GM12878 (cell line): ENCODE measurements at regions not wholly inside any gene's neighbourhood (a gene's known extent, or its start where the extent isn't known, plus 50 kb on each side); places are given as distances from the start of the nearest gene placed in this dataset.

Experiments
- ATAC-seq: fragments of 200-7000 bp; cut with Tn5 transposase; 3 replicates; pipeline ENCODE4 v1.9.1; 2020; ENCODE audit warnings: mild to moderate bottlenecking, moderate library complexity
- BruUV-seq: library from RNA; stranded (reverse); fragments of 400-500 nt; replicated peaks from 2 replicates; lab custom pipeline; 2021; lab: Mats Ljungman, UMichigan
- CTCF ChIA-PET: fragments of 300-600 bp; sonication (Branson Sonifier 250); formaldehyde crosslinking; extraction: SDS; loops from one replicate; lab custom pipeline; 2021; ENCODE audit warnings: inconsistent platforms; lab: Yijun Ruan, JAX
- POLR2A ChIA-PET: fragments of 350-600 bp; formaldehyde crosslinking; extraction: SDS; loops from one replicate; lab custom pipeline; 2021; ENCODE audit warnings: inconsistent platforms; lab: Charles Lee
- RAD21 ChIA-PET: fragments of 300-600 bp; sonication (Branson Sonifier 250); formaldehyde crosslinking; loops from one replicate; lab custom pipeline; 2023; ENCODE audit warnings: antibody characterized with exemption; ENCODE audit not compliant: unreplicated experiment; lab: Charles Lee
- SMC1A ChIA-PET: fragments of 300-600 bp; sonication (Branson Sonifier 250); formaldehyde crosslinking; loops from one replicate; lab custom pipeline; 2023; ENCODE audit not compliant: unreplicated experiment, uncharacterized antibody; lab: Charles Lee
- DNase-seq: peaks from one replicate; pipeline ENCODE4 v3.0.0-alpha.2; 2011; ENCODE audit warnings: low read depth, low spot score
- FAIRE-seq: peaks from 3 replicates; lab custom pipeline; 2011; peaks lifted over from hg19 to GRCh38; lab: Jason Lieb, UNC
- H2AFZ ChIP-seq: 2 replicates; pipeline ENCODE4 v1.6.0; 2011; ENCODE audit warnings: low read depth, low read length, control low read depth; ENCODE audit not compliant: control insufficient read depth
- H3K27ac ChIP-seq: 2 replicates; pipeline ENCODE4 v1.5.1; 2011; ENCODE audit warnings: control low read depth; ENCODE audit not compliant: control insufficient read depth, insufficient read depth
- H3K27me3 ChIP-seq, 2 experiments: replicated peaks in 1 of 2; 2 replicates each; pipeline versions ENCODE4 v1.6.0 to v1.6.1; 2011; ENCODE audit warnings: low read length in 1 of 2; ENCODE audit not compliant: control insufficient read depth in 2 of 2, insufficient read depth in 2 of 2
- H3K36me3 ChIP-seq, 2 experiments: 2 replicates each; pipeline ENCODE4 v1.5.1; 2011; ENCODE audit warnings: low read length in 1 of 2; ENCODE audit not compliant: control insufficient read depth in 2 of 2, insufficient read depth in 2 of 2
- H3K4me1 ChIP-seq: 2 replicates; pipeline ENCODE4 v1.6.1; 2011; ENCODE audit warnings: mild to moderate bottlenecking, low read length, moderate library complexity, mixed read lengths; ENCODE audit not compliant: control insufficient read depth, insufficient read depth
- H3K4me2 ChIP-seq: 2 replicates; pipeline ENCODE4 v1.6.0; 2011; ENCODE audit warnings: control low read depth; ENCODE audit not compliant: control insufficient read depth, insufficient read depth
- H3K4me3 ChIP-seq: fragments of 200-600 bp; sonication (generic); 2 replicates; pipeline ENCODE4 v1.5.1; 2016
- H3K79me2 ChIP-seq: 2 replicates; pipeline ENCODE4 v1.6.0; 2011; ENCODE audit warnings: low read length; ENCODE audit not compliant: control insufficient read depth, insufficient read depth
- H3K9ac ChIP-seq: 2 replicates; pipeline ENCODE4 v1.8.0; 2011; ENCODE audit warnings: low read length, control low read depth, mixed read lengths; ENCODE audit not compliant: control insufficient read depth, insufficient read depth
- H3K9me3 ChIP-seq: replicated peaks from 3 replicates; pipeline ENCODE4 v1.5.1; 2011; ENCODE audit warnings: mild to moderate bottlenecking, low read length; ENCODE audit not compliant: control insufficient read depth, insufficient read depth
- H4K20me1 ChIP-seq: 2 replicates; pipeline ENCODE4 v1.6.0; 2011; ENCODE audit not compliant: control insufficient read depth, insufficient read depth
- CTCF ChIP-seq, 3 experiments: IDR thresholded peaks in 2 of 3; conservative IDR thresholded peaks in 1 of 3; 2 replicates each; pipeline ENCODE4 v1.5.1; 2011; ENCODE audit warnings: low read depth in 3 of 3, low read length in 3 of 3, mild to moderate bottlenecking in 3 of 3, control low read depth in 2 of 3, moderate library complexity in 2 of 3, inconsistent platforms in 1 of 3, mixed read lengths in 1 of 3; ENCODE audit not compliant: control insufficient read depth in 2 of 3, insufficient read depth in 1 of 3; ENCODE audit errors: extremely low read depth in 1 of 3
- MXI1 ChIP-seq: fragments of 150-350 bp; IDR thresholded peaks from 2 replicates; pipeline ENCODE4 v1.6.1; 2011; ENCODE audit warnings: low read depth, mild to moderate bottlenecking, inconsistent platforms, low read length, improper control_type of control experiment
- SPI1 ChIP-seq: IDR thresholded peaks from 2 replicates; pipeline ENCODE4 v1.6.1; 2011; ENCODE audit warnings: low read depth, mild to moderate bottlenecking, low read length, moderate library complexity, borderline replicate concordance; ENCODE audit not compliant: insufficient read depth
- ZSCAN29 ChIP-seq: fragments of 450-650 bp; IDR thresholded peaks from 2 replicates; pipeline ENCODE4 v1.6.1; 2017; ENCODE audit warnings: mild to moderate bottlenecking, moderate library complexity
- WGBS: methylation state at CpG from one replicate; pipeline ENCODE4 v1.1.6; 2016; ENCODE audit warnings: low lambda C conversion rate; ENCODE audit not compliant: insufficient replicate concordance, insufficient coverage; ENCODE audit errors: missing lambda C conversion rate; 5-methylcytosine and 5-hydroxymethylcytosine counted together
- in situ Hi-C: fragments of 300-500 bp; cut with MboI; formaldehyde crosslinking; loops from 9 replicates; pipeline ENCODE4 v1.14.3; 2018; ENCODE audit warnings: mixed read lengths
- intact Hi-C: fragments of 100-400 bp; cut with micrococcal nuclease; formaldehyde crosslinking; loops from one replicate; pipeline ENCODE4 v1.14.2; 2022; ENCODE audit not compliant: unreplicated experiment
- TF ChIP-seq, protein P1 (sequence below): IDR thresholded peaks from 2 replicates; pipeline ENCODE4 v1.6.1; 2012; ENCODE audit warnings: low read length, inconsistent platforms

GRCh38 chr18:25621144-25621543 is 269.2 kb upstream of the ZNF521 start:
- ATAC-seq (no peak), FAIRE-seq (no peak), DNase-seq (no peak)
- H3K9me3 ChIP-seq: no peaks in the 10 kb centered on the region
- H3K4me1 ChIP-seq: no peaks in the 10 kb centered on the region
- no peaks in the 10 kb centered on the region for H4K20me1 ChIP-seq
- ChIA-PET RAD21 (no interaction called here), SMC1A (no interaction called here), CTCF (no interaction called here), POLR2A (no interaction called here)
- H3K27ac ChIP-seq: no peak overlapping the region
- H2AFZ ChIP-seq: no peak overlapping the region
- H3K4me2 ChIP-seq: no peak overlapping the region
- intact Hi-C loops: no loop called here
- TF ChIP-seq ZSCAN29 (no peak), SPI1 (peak; percentile 34; the same call in 1 of the 2 replicates), MXI1 (no peak)
- H3K4me3 ChIP-seq: no peak overlapping the region
- H3K36me3 ChIP-seq: no peaks in the 10 kb centered on the region
- in situ Hi-C loops: no loop called here
- no peak overlapping the region for H3K9ac ChIP-seq
- no peaks in the 10 kb centered on the region for H3K79me2 ChIP-seq
- BruUV-seq: no TSS peak
- WGBS: 83% methylated on average over 1 of the region's 1 CpG
- H3K27me3 ChIP-seq: no peaks in the 10 kb centered on the region

DNA sequence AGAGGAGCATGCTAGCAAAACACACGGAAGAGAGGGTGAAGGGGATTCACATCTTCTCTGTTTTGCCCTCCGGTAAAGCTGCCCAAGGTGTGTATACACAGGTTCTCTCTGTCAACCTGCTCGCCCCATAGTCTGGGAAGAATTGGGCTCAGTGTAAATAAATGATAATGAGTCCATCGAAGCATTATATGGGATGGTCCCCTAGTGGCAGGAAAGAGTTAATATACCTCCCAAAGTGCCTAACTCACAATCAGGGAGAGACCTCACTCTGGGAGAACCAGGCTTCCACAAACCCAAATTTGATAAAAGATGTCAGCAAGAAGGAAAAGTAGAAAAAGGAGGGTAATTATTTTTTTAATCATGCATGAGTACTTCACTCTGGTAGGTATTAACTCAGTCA is 262.2 kb upstream of the ZNF521 start:
- Histone ChIP-seq H2AFZ (no peak overlapping the region), H3K4me3 (no peak overlapping the region), H3K9ac (no peak overlapping the region), H3K4me2 (no peak overlapping the region), H3K27me3 (no peaks in the 10 kb centered on the region), H3K4me1 (no peaks in the 10 kb centered on the region), H3K79me2 (no peaks in the 10 kb centered on the region), H3K27ac (no peak overlapping the region), H3K36me3 (no peaks in the 10 kb centered on the region), H4K20me1 (no peaks in the 10 kb centered on the region), H3K9me3 (no peaks in the 10 kb centered on the region)
- POLR2A ChIA-PET: no interaction called here
- WGBS: 35% methylated on average over 4 of the region's 4 CpGs
- in situ Hi-C loops (no loop called here), intact Hi-C loops (no loop called here)
- CTCF ChIA-PET: no interaction called here
- BruUV-seq: no TSS peak
- DNase-seq (no peak), ATAC-seq (no peak), FAIRE-seq (no peak)
- 0 out of 6 replicates have a peak, but pooled peaks of 1 of the 3 experiments have one; percentile 8 for TF ChIP-seq CTCF (IDR thresholded peaks at IDR 0.05 in 2 of 3, conservative IDR thresholded peaks at IDR 0.05 in 1 of 3; ENCODE audit: control insufficient read depth in 2 of 3, extremely low read depth in 1 of 3, insufficient read depth in 1 of 3, low read depth in 3 of 3, low read length in 3 of 3)
- TF ChIP-seq, protein P1, sequence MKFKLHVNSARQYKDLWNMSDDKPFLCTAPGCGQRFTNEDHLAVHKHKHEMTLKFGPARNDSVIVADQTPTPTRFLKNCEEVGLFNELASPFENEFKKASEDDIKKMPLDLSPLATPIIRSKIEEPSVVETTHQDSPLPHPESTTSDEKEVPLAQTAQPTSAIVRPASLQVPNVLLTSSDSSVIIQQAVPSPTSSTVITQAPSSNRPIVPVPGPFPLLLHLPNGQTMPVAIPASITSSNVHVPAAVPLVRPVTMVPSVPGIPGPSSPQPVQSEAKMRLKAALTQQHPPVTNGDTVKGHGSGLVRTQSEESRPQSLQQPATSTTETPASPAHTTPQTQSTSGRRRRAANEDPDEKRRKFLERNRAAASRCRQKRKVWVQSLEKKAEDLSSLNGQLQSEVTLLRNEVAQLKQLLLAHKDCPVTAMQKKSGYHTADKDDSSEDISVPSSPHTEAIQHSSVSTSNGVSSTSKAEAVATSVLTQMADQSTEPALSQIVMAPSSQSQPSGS: no peak
- RAD21 ChIA-PET: no interaction called here
- SMC1A ChIA-PET: no interaction called here
